Hematopoietic multipotent progenitor cell treated with erythropoietin and hydrocortisone succinate and interleukin-3 and kit ligand, for 8 days (in vitro differentiated cells): ENCODE measurements at regions not wholly inside any gene's neighbourhood (a gene's known extent, or its start where the extent isn't known, plus 50 kb on each side); places are given as distances from the start of the nearest gene placed in this dataset.

Experiments
- DNase-seq: peaks from one replicate; pipeline ENCODE4 v3.0.0-alpha.2; 2015

DNA sequence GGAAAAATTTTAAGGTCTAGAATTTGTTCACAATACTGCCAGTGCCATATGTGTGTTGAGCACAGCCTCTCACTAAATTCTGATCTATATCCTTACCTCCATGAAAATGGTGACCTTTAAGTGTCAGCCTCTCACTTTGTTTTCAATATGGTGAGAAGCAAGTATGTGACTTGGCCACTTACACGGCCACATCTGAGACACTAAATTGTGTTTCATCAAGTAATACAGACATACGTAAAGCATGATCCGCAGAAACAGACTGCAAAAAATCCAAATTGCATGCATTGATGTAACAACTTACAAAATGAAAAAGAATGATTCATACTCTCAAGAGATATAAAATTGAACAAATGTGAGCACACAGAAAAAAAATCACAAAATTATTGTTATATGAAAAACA is 55.2 kb upstream of the UGP2 start:
- no peak for DNase-seq

GRCh38 chr2:63788071-63788470 is 53.6 kb upstream of the UGP2 start:
- DNase-seq = no peak

- DNase-seq = no peak
Measured at GRCh38 chr2:63789338-63790020, 52.2 kb upstream of the UGP2 start.

- no peak for DNase-seq
Measured at GRCh38 chr2:63790491-63790890, 51.2 kb upstream of the UGP2 start.

DNA sequence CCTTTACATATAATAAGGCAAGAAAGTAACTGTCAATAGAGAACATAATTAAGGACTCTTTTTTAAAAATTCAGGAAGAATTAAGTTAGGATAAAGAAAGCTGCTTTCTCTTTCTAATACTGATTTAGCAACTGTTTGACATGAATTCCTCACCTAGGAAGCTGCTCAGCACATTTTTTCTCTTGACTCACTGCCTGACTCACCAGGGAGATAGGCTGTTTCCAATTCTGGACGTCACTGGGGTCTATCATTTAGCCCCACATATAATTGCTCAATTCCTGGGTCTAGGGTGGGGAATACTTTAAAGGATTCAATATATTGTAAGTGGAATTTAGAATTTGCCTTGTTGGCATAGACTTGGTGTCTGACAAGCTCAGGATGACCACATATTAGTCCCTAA is 50.8 kb upstream of the UGP2 start:
- DNase-seq = no peak

GRCh38 chr2:63791387-63791786 is 50.3 kb upstream of the UGP2 start:
- DNase-seq = no peak
